HepG2 (cell line): ENCODE measurements at regions not wholly inside any gene's neighbourhood (a gene's known extent, or its start where the extent isn't known, plus 50 kb on each side); places are given as distances from the start of the nearest gene placed in this dataset.

ENCODE experiments used
- FOXJ3 ChIP-seq: sonication (generic); formaldehyde crosslinking; IDR thresholded peaks from 2 replicates; pipeline ENCODE4 v1.4.0; 2020; ENCODE audit warnings: missing genetic modification reagents, mild to moderate bottlenecking, borderline replicate concordance
- HMGXB3 ChIP-seq: sonication (generic); formaldehyde crosslinking; IDR thresholded peaks from 2 replicates; pipeline ENCODE4 v1.4.0; 2020; ENCODE audit warnings: missing genetic modification reagents, borderline replicate concordance
- STAT5B ChIP-seq: sonication (generic); formaldehyde crosslinking; IDR thresholded peaks from 2 replicates; pipeline ENCODE4 v1.4.0; 2020; ENCODE audit warnings: missing genetic modification reagents
- ZBTB39 ChIP-seq: sonication (generic); formaldehyde crosslinking; IDR thresholded peaks from 2 replicates; pipeline ENCODE4 v1.5.0; 2020; ENCODE audit warnings: missing genetic modification reagents
- ZNF101 ChIP-seq: sonication (generic); formaldehyde crosslinking; IDR thresholded peaks from 2 replicates; pipeline ENCODE4 v1.4.0; 2020; ENCODE audit warnings: mild to moderate bottlenecking, low read depth, missing genetic modification reagents, borderline replicate concordance
- ZNF281 ChIP-seq: sonication (generic); formaldehyde crosslinking; IDR thresholded peaks from 2 replicates; pipeline ENCODE4 v1.4.0; 2020; ENCODE audit warnings: missing genetic modification reagents, borderline replicate concordance
- ZNF512B ChIP-seq: sonication (generic); formaldehyde crosslinking; IDR thresholded peaks from 2 replicates; pipeline ENCODE4 v1.5.1; 2020; ENCODE audit warnings: missing genetic modification reagents, mild to moderate bottlenecking, borderline replicate concordance
- ZNF704 ChIP-seq: sonication (generic); formaldehyde crosslinking; IDR thresholded peaks from 2 replicates; pipeline ENCODE4 v1.8.1; 2023; ENCODE audit warnings: mild to moderate bottlenecking, inconsistent platforms, moderate library complexity, missing genetic modification reagents, borderline replicate concordance
- ZNF879 ChIP-seq: sonication (generic); formaldehyde crosslinking; IDR thresholded peaks from 2 replicates; pipeline ENCODE4 v1.8.1; 2023; ENCODE audit warnings: missing genetic modification reagents
- TF ChIP-seq, protein P1 (sequence below): IDR thresholded peaks from 2 replicates; pipeline ENCODE4 v1.6.1; 2016

- TF ChIP-seq HMGXB3 (no peak), ZNF512B (CRISPR knock-in tag) (peak; percentile 79; the same call in 1 of the 2 replicates), ZNF281 (CRISPR knock-in tag) (peak; percentile 82), STAT5B (CRISPR knock-in tag) (no peak), ZNF879 (no peak), FOXJ3 (CRISPR knock-in tag) (peak; percentile 97; the same call in 1 of the 2 replicates), ZNF101 (CRISPR knock-in tag) (no peak), ZNF704 (CRISPR knock-in tag) (no peak), ZBTB39 (CRISPR knock-in tag) (no peak)
- TF ChIP-seq, protein P1, sequence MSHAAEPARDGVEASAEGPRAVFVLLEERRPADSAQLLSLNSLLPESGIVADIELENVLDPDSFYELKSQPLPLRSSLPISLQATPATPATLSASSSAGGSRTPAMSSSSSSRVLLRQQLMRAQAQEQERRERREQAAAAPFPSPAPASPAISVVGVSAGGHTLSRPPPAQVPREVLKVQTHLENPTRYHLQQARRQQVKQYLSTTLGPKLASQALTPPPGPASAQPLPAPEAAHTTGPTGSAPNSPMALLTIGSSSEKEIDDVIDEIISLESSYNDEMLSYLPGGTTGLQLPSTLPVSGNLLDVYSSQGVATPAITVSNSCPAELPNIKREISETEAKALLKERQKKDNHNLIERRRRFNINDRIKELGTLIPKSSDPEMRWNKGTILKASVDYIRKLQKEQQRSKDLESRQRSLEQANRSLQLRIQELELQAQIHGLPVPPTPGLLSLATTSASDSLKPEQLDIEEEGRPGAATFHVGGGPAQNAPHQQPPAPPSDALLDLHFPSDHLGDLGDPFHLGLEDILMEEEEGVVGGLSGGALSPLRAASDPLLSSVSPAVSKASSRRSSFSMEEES (CRISPR knock-in tag) = peak; percentile 72; the same call in 1 of the 2 replicates
Measured at GRCh38 chr6:139480356-139481165, 106.1 kb upstream of the CITED2 start (continued).
